Psoas muscle (tissue), 7 donors: ENCODE measurements at regions not wholly inside any gene's neighbourhood (a gene's known extent, or its start where the extent isn't known, plus 50 kb on each side); places are given as distances from the start of the nearest gene placed in this dataset.

Source experiments
- ATAC-seq, 4 donors: fragments of 200-7000 bp; cut with Tn5 transposase; one replicate each; pipeline ENCODE4 v1.9.1; 2020; ENCODE audit warnings: moderate library complexity in 3 of 4, mild to moderate bottlenecking in 2 of 4
- DNase-seq, 2 donors: peaks; one replicate each; pipeline ENCODE4 v3.0.0-alpha.2; 2020
- H3K27ac ChIP-seq: fragments of 200-600 bp; one replicate; pipeline ENCODE4 v1.8.0; 2022
- H3K27me3 ChIP-seq, 3 donors: fragments of 200-600 bp in 1 of 3; one replicate each; pipeline versions ENCODE4 v1.6.1 to v1.8.0; 2013 to 2022; ENCODE audit warnings: low read length in 2 of 3, mild to moderate bottlenecking in 2 of 3, moderate library complexity in 1 of 3; ENCODE audit not compliant: insufficient read depth in 3 of 3
- H3K36me3 ChIP-seq, 2 donors: fragments of 200-600 bp in 1 of 2; one replicate each; pipeline versions ENCODE4 v1.6.1 to v1.8.0; 2013 to 2022; ENCODE audit warnings: low read depth in 1 of 2, mild to moderate bottlenecking in 1 of 2, moderate library complexity in 1 of 2; ENCODE audit not compliant: insufficient read depth in 1 of 2
- H3K4me1 ChIP-seq: fragments of 200-600 bp; one replicate; pipeline ENCODE4 v1.8.0; 2022
- H3K4me3 ChIP-seq: fragments of 200-600 bp; one replicate; pipeline ENCODE4 v1.8.0; 2022; ENCODE audit warnings: mild to moderate bottlenecking
- H3K9me3 ChIP-seq: fragments of 200-600 bp; one replicate; pipeline ENCODE4 v1.8.0; 2022
- WGBS, 3 donors: extraction: QIAGEN DNeasy Blood & Tissue Kit; methylation state at CpG; one replicate each; pipeline versions ENCODE4 v1.1.6 to v1.1.7; 2013; 5-methylcytosine and 5-hydroxymethylcytosine counted together
- intact Hi-C, 2 donors: fragments of 100-400 bp; cut with DNase I; formaldehyde crosslinking; loops; one replicate each; pipeline versions ENCODE4 v1.11.0 to v1.14.2; 2022
- TF ChIP-seq, protein P1 (sequence below): fragments of 200-600 bp; IDR thresholded peaks from one replicate; pipeline ENCODE4 v1.8.0; 2022; ENCODE audit warnings: antibody characterized with exemption
- donor health status: healthy with polysubstance abuse.
- donor health status: DM: no; HTN: no; CAD: no; lungs with moderate emphysema.
- donor health status: Bipolar disorder and iron deficiency.
- donor health status: healthy.
- donor health status: DM: yes; HTN: yes; CAD: no.
- donor health status: DM: no; HTN: no; CAD: no.
- donor health status: DM: yes; HTN: yes; CAD: no.

DNA sequence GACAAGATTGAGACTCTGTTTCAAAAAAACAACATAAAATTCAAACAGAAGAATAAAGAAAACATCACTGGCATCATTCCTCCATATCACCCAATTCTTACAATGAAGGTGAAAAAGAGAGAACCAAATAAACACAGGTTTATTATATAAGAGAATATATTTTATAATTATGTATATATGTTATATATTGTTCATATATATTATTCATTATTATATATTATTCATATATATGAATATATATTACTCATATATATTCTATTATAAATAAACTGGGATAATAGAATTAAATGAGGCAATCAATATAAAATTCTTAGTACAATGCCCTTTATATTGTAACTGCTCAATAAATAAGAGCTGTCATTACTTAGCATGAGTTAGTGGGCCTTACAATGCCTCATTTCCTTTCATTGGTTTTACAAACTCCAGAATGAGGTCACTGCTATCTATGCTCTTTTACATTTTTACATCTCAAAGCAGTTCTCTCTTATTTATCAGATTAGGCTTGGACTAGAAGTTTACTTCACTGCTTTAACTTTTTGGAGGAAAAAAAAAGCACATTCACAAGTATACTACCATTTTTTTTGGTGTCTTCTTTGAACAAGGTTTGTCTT, 135.5 kb upstream of the TTC14 start:
- Histone ChIP-seq H3K36me3 (no peaks in the 10 kb centered on the region), H3K27me3 (no peaks in the 10 kb centered on the region), H3K27ac (no peak overlapping the region), H3K4me1 (no peaks in the 10 kb centered on the region), H3K9me3 (peaks cover 3% of the 10 kb centered on the region), H3K4me3 (no peak overlapping the region)
- no peak for DNase-seq
- intact Hi-C loops: no loop called here
- ATAC-seq: no peak
- TF ChIP-seq, protein P1, sequence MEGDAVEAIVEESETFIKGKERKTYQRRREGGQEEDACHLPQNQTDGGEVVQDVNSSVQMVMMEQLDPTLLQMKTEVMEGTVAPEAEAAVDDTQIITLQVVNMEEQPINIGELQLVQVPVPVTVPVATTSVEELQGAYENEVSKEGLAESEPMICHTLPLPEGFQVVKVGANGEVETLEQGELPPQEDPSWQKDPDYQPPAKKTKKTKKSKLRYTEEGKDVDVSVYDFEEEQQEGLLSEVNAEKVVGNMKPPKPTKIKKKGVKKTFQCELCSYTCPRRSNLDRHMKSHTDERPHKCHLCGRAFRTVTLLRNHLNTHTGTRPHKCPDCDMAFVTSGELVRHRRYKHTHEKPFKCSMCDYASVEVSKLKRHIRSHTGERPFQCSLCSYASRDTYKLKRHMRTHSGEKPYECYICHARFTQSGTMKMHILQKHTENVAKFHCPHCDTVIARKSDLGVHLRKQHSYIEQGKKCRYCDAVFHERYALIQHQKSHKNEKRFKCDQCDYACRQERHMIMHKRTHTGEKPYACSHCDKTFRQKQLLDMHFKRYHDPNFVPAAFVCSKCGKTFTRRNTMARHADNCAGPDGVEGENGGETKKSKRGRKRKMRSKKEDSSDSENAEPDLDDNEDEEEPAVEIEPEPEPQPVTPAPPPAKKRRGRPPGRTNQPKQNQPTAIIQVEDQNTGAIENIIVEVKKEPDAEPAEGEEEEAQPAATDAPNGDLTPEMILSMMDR: no peak

DNA sequence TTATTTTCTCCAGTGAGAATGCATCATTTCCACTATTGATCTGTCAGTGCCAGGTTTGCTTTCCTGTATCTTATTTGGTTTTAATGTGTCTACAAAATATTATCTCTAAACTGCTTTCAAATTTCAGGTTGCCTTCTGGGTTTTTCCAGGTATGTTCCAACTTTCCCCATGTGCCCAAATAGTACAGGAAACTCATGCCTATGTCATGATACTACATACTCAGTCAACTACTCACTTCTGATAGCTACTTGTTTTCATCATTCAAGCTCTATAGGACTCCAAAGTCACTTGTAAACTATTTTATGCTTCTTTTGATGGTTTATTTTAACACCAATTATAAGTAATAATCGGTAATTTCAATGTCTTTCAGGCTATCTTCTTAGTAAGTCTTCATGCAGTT, 134.8 kb upstream of the TTC14 start:
- Histone ChIP-seq H3K27me3 (no peaks in the 10 kb centered on the region), H3K27ac (no peak overlapping the region), H3K36me3 (no peaks in the 10 kb centered on the region), H3K4me1 (no peaks in the 10 kb centered on the region), H3K4me3 (no peak overlapping the region), H3K9me3 (peaks cover 3% of the 10 kb centered on the region)
- TF ChIP-seq, protein P1: no peak
- intact Hi-C loops: no loop called here
- WGBS, 3 donors: 76 to 82% (median 76%) methylated on average over 1 of the region's 1 CpG
- no peak for DNase-seq
- ATAC-seq: no peak

DNA sequence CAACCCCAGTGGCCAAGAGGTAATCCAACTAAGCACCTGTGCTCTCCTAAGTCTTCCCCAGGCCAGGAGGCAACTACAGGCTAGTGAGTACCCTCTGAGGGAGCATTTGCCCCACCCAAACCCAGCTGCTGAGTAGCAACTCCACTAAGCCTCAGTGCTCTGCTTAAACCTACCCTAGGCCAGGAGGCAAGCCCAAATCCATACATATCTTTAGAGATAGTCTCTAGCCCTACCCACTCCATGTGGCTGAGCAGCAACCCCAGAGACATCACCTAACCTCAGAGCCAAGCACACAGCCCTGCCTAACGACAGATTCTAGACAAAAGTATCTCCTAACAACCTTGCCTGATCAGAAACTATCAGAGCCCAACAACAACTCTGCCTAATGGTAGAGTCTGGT, 132.8 kb upstream of the TTC14 start:
- TF ChIP-seq, protein P1: no peak
- Histone ChIP-seq H3K27me3 (no peaks in the 10 kb centered on the region), H3K27ac (no peak overlapping the region), H3K36me3 (no peaks in the 10 kb centered on the region), H3K4me1 (no peaks in the 10 kb centered on the region), H3K4me3 (no peak overlapping the region), H3K9me3 (no peaks in the 10 kb centered on the region)
- 56 to 79% (median 58%) methylated on average over 1 of the region's 1 CpG for WGBS, 3 donors
- ATAC-seq (no peak), DNase-seq (no peak)
- intact Hi-C loops: no loop called here

DNA sequence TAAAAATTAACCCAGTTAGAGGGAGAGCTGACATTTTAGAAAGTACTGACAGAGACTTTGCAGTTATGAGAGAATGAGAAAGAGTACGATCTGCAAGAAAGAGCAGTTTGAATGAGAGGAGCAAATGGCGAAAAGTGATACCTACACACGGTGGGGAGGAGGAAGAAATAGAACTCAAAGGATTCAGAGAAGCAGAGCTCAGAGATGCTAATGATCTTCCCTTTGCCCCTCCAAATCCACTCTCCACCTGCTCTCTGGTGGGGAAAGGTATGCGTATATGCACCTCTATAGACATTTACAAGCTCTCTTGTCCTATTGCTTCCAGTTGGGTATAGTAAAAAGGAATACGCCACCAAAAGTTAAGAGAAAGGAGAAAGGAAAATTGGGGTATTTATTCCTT, 123.3 kb upstream of the TTC14 start:
- DNase-seq (no peak), ATAC-seq (no peak)
- 49 to 58% (median 55%) methylated on average over 5 of the region's 5 CpGs for WGBS, 3 donors

More for the DNA sequence above, 123.3 kb upstream of the TTC14 start:
- H3K4me1 ChIP-seq: no peaks in the 10 kb centered on the region
- no peak overlapping the region for H3K27ac ChIP-seq
- H3K36me3 ChIP-seq: no peaks in the 10 kb centered on the region
- no peak overlapping the region for H3K4me3 ChIP-seq
- TF ChIP-seq, protein P1: no peak
- H3K9me3 ChIP-seq: no peaks in the 10 kb centered on the region
- no peaks in the 10 kb centered on the region for H3K27me3 ChIP-seq
- intact Hi-C loops: no loop called here
